ENCODE measurements at regions not wholly inside any gene's neighbourhood (a gene's known extent, or its start where the extent isn't known, plus 50 kb on each side); places are given as distances from the start of the nearest gene placed in this dataset.

DNA sequence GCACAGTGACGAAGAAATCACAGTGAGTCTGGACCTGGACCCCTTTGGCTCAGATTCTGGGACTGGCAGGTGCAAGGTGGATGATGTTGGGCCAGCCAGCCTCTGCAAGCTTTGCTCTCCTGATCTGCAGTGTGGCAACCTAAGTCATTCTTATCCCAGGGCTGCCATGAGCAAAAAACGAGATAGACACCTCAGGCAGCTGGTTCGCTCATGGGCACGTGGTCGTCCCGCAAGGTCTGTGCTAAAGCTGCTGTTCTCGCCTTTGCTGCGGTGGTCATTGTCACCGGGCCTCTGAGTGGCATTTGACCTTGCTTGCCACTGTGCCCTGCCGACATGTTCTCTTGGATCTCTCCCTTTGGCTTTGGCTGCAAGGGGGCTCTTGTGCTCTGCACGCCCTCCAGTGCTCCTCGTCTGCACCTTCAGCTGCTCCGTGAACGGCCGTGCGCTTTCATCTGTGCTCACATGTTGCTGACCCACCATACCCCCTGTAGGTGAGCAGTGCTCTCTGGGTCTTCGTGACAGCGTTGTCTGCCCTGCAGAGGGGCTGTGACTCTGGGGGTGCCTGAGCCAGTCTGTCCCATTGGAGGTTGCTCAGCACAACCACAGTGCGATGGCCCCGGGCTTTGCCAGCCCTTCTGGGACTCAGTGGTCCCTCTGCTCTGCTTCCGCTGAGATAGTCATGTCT lies 317.0 kb downstream of the GLRX3 start:
- no peak for TF ChIP-seq POLR2A (IDR thresholded peaks at IDR 0.05)
- TF ChIP-seq, protein P1, sequence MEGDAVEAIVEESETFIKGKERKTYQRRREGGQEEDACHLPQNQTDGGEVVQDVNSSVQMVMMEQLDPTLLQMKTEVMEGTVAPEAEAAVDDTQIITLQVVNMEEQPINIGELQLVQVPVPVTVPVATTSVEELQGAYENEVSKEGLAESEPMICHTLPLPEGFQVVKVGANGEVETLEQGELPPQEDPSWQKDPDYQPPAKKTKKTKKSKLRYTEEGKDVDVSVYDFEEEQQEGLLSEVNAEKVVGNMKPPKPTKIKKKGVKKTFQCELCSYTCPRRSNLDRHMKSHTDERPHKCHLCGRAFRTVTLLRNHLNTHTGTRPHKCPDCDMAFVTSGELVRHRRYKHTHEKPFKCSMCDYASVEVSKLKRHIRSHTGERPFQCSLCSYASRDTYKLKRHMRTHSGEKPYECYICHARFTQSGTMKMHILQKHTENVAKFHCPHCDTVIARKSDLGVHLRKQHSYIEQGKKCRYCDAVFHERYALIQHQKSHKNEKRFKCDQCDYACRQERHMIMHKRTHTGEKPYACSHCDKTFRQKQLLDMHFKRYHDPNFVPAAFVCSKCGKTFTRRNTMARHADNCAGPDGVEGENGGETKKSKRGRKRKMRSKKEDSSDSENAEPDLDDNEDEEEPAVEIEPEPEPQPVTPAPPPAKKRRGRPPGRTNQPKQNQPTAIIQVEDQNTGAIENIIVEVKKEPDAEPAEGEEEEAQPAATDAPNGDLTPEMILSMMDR (IDR thresholded peaks at IDR 0.05), result no peak
